ENCODE measurements at regions not wholly inside any gene's neighbourhood (a gene's known extent, or its start where the extent isn't known, plus 50 kb on each side); places are given as distances from the start of the nearest gene placed in this dataset.

- no peak overlapping the region for H3K27ac ChIP-seq (ENCODE audit: low read length in 2 of 2)
- ATAC-seq (ENCODE audit: low read depth) (no peak), DNase-seq (no peak)
- Mint-ChIP-seq H3K9me3 (ENCODE audit: insufficient read depth) (peaks cover 6% of the 10 kb centered on the region), H3K27me3 (peaks cover 3% of the 10 kb centered on the region), H3K4me3 (no peak overlapping the region), H3K4me1 (peaks cover 7% of the 10 kb centered on the region), H3K27ac (no peak overlapping the region)
- ChIA-PET CTCF (no interaction called here), POLR2A (no interaction called here)
- intact Hi-C loops (cut with micrococcal nuclease), result no loop called here
- no peaks in the 10 kb centered on the region for H3K79me2 ChIP-seq (ENCODE audit: control insufficient read depth, insufficient read depth, low read length)
- no peaks in the 10 kb centered on the region for H3K27me3 ChIP-seq (replicated peaks in 1 of 4; ENCODE audit: control extremely low read depth in 1 of 4, control insufficient read depth in 3 of 4, insufficient read depth in 4 of 4, low read length in 3 of 4)
- H3K4me1 ChIP-seq (ENCODE audit: control insufficient read depth in 2 of 2, insufficient read depth in 2 of 2, low read length in 2 of 2), result peaks cover 0 to 5% of the 10 kb centered on the region in 2 donors
- WGBS (ENCODE audit: insufficient coverage), result 93% methylated on average over 3 of the region's 5 CpGs
- no peak overlapping the region for H2AFZ ChIP-seq (ENCODE audit: insufficient read depth, low read depth, low read length, poor library complexity, severe bottlenecking)
- peaks cover 4 to 22% (median 15%) of the 10 kb centered on the region in 3 donors for H3K9me3 ChIP-seq (ENCODE audit: control extremely low read depth in 1 of 3, control insufficient read depth in 2 of 3, insufficient read depth in 1 of 3, low read length in 2 of 3)
- TF ChIP-seq EZH2 (IDR thresholded peaks at IDR 0.05; ENCODE audit: borderline replicate concordance, insufficient read depth, low read depth, low read length, poor library complexity, severe bottlenecking), result no peak
- no peak for TF ChIP-seq CTCF (IDR thresholded peaks at IDR 0.05)
- no peak overlapping the region for H3K4me2 ChIP-seq (replicated peaks; ENCODE audit: low read depth, low read length, poor library complexity, severe bottlenecking)
- no peaks in the 10 kb centered on the region for H4K20me1 ChIP-seq (ENCODE audit: control insufficient read depth, insufficient read depth, low read length, poor library complexity, severe bottlenecking)
- H3K4me3 ChIP-seq (ENCODE audit: control extremely low read depth in 1 of 5, extremely low read depth in 1 of 5, insufficient read depth in 1 of 5, low read depth in 2 of 5, low read length in 4 of 5), result no peak overlapping the region
- no peaks in the 10 kb centered on the region for H3K36me3 ChIP-seq (replicated peaks in 1 of 2; ENCODE audit: control extremely low read depth in 1 of 2, control insufficient read depth in 1 of 2, extremely low read depth in 1 of 2, insufficient read depth in 2 of 2, low read length in 1 of 2)
- H3K9ac ChIP-seq (ENCODE audit: low read length), result no peak overlapping the region
These were observed 249.3 kb downstream of the ATP23 start for GRCh38 chr12:58190618-58191017.

- Mint-ChIP-seq H3K4me1 (peaks cover 24% of the 10 kb centered on the region), H3K27ac (no peak overlapping the region)
These were observed 255.6 kb downstream of the ATP23 start for GRCh38 chr12:58196971-58197370.

More at GRCh38 chr12:58196971-58197370, 255.6 kb downstream of the ATP23 start:
- Mint-ChIP-seq H3K27me3 (peaks cover 16% of the 10 kb centered on the region), H3K9me3 (ENCODE audit: insufficient read depth) (no peaks in the 10 kb centered on the region), H3K4me3 (no peak overlapping the region)
- H3K9me3 ChIP-seq (ENCODE audit: control extremely low read depth in 1 of 3, control insufficient read depth in 2 of 3, insufficient read depth in 1 of 3, low read length in 2 of 3), result peaks cover 0 to 3% (median 2%) of the 10 kb centered on the region in 3 donors
- no peaks in the 10 kb centered on the region for H3K79me2 ChIP-seq (ENCODE audit: control insufficient read depth, insufficient read depth, low read length)
- H2AFZ ChIP-seq (ENCODE audit: insufficient read depth, low read depth, low read length, poor library complexity, severe bottlenecking), result no peak overlapping the region
- no peak for DNase-seq
- intact Hi-C loops (cut with micrococcal nuclease), result no loop called here
- TF ChIP-seq EZH2 (IDR thresholded peaks at IDR 0.05; ENCODE audit: borderline replicate concordance, insufficient read depth, low read depth, low read length, poor library complexity, severe bottlenecking), result no peak
- TF ChIP-seq CTCF (IDR thresholded peaks at IDR 0.05), result no peak
- no peaks in the 10 kb centered on the region for H4K20me1 ChIP-seq (ENCODE audit: control insufficient read depth, insufficient read depth, low read length, poor library complexity, severe bottlenecking)
- no peak overlapping the region for H3K9ac ChIP-seq (ENCODE audit: low read length)
- H3K4me2 ChIP-seq (replicated peaks; ENCODE audit: low read depth, low read length, poor library complexity, severe bottlenecking), result peak overlapping the region; percentile 33
- peaks cover 12 to 16% of the 10 kb centered on the region in 2 donors for H3K4me1 ChIP-seq (ENCODE audit: control insufficient read depth in 2 of 2, insufficient read depth in 2 of 2, low read length in 2 of 2)
- ChIA-PET CTCF (no interaction called here), POLR2A (no interaction called here)
- H3K27me3 ChIP-seq (replicated peaks in 1 of 4; ENCODE audit: control extremely low read depth in 1 of 4, control insufficient read depth in 3 of 4, insufficient read depth in 4 of 4, low read length in 3 of 4), result no peaks in the 10 kb centered on the region
- no peak for ATAC-seq (ENCODE audit: low read depth)
- H3K36me3 ChIP-seq (replicated peaks in 1 of 2; ENCODE audit: control extremely low read depth in 1 of 2, control insufficient read depth in 1 of 2, extremely low read depth in 1 of 2, insufficient read depth in 2 of 2, low read length in 1 of 2), result no peaks in the 10 kb centered on the region
- no peak overlapping the region for H3K27ac ChIP-seq (ENCODE audit: low read length in 2 of 2)
- no peak overlapping the region for H3K4me3 ChIP-seq (ENCODE audit: control extremely low read depth in 1 of 5, extremely low read depth in 1 of 5, insufficient read depth in 1 of 5, low read depth in 2 of 5, low read length in 4 of 5)

All from B cell (primary cell).